ENCODE measurements at regions not wholly inside any gene's neighbourhood (a gene's known extent, or its start where the extent isn't known, plus 50 kb on each side); places are given as distances from the start of the nearest gene placed in this dataset.

DNA sequence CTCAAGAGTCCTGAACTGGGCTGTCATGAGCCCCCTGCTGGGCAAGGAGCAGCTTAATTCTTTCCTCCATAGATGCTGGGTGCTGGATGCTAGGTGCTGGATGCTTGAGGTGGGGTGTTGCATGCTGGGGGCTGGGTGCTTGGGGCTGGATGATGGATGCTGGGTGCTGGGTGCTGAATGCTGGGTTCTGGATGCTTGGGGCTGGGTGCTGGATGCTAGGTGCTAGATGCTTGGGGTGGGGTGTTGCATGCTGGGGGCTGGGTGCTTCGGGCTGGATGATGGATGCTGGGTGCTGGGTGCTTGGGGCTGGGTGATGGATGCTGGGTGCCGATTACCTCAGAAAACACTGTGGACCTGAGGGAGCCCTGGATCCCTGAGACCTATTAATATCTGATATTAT is 837.7 kb downstream of the GALR1 start:
- peaks cover 51% of the 10 kb centered on the region for H3K9me3 Mint-ChIP-seq (ENCODE audit: unreplicated experiment)
- no peaks in the 10 kb centered on the region for H3K36me3 Mint-ChIP-seq (ENCODE audit: insufficient read depth, unreplicated experiment)
- H3K4me1 Mint-ChIP-seq (ENCODE audit: insufficient read depth, unreplicated experiment): no peaks in the 10 kb centered on the region
- no peak overlapping the region for H3K4me3 Mint-ChIP-seq (ENCODE audit: unreplicated experiment)
- H3K27ac Mint-ChIP-seq (ENCODE audit: low read depth, unreplicated experiment): no peak overlapping the region
- no TSS peak for BruUV-seq (replicated peaks)
- TF ChIP-seq, protein P1, sequence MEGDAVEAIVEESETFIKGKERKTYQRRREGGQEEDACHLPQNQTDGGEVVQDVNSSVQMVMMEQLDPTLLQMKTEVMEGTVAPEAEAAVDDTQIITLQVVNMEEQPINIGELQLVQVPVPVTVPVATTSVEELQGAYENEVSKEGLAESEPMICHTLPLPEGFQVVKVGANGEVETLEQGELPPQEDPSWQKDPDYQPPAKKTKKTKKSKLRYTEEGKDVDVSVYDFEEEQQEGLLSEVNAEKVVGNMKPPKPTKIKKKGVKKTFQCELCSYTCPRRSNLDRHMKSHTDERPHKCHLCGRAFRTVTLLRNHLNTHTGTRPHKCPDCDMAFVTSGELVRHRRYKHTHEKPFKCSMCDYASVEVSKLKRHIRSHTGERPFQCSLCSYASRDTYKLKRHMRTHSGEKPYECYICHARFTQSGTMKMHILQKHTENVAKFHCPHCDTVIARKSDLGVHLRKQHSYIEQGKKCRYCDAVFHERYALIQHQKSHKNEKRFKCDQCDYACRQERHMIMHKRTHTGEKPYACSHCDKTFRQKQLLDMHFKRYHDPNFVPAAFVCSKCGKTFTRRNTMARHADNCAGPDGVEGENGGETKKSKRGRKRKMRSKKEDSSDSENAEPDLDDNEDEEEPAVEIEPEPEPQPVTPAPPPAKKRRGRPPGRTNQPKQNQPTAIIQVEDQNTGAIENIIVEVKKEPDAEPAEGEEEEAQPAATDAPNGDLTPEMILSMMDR (IDR thresholded peaks at IDR 0.05; ENCODE audit: unreplicated experiment): no peak
- POLR2A ChIA-PET: interaction anchor here (0.6 kb wide), 1 partner anchor 1531 kb away, joined by 4 read pairs; no protein-coding TSS in a partner anchor
- intact Hi-C loops (cut with micrococcal nuclease): no loop called here
- CTCF ChIA-PET: no interaction called here
- DNase-seq (ENCODE audit: unreplicated experiment): no peak
- H3K27me3 Mint-ChIP-seq (ENCODE audit: insufficient read depth, unreplicated experiment): no peaks in the 10 kb centered on the region

DNA sequence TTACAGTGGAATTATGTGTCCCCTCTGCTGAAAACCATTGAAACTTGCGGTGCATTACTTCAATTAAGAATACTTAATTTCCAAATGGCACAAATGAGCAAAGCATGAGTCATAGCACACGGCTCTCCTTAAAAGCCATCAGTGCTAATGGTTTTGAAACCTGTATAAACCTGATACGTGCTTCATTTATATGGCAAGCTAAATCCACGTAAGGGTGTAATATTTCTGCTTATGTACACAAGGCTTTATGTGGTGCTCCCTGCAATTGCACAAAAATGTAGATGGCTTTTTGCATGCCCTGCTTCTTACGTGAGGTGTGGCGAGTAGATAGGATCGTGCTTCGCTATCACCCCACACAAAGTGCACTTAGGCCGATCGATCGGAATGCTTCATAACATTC is 840.9 kb downstream of the GALR1 start:
- DNase-seq (ENCODE audit: unreplicated experiment): no peak
- intact Hi-C loops (cut with micrococcal nuclease): no loop called here
- TF ChIP-seq, protein P1 (IDR thresholded peaks at IDR 0.05; ENCODE audit: unreplicated experiment): no peak
- Mint-ChIP-seq H3K27ac (ENCODE audit: low read depth, unreplicated experiment) (no peak overlapping the region), H3K4me1 (ENCODE audit: insufficient read depth, unreplicated experiment) (no peaks in the 10 kb centered on the region), H3K9me3 (ENCODE audit: unreplicated experiment) (peaks cover 38% of the 10 kb centered on the region), H3K36me3 (ENCODE audit: insufficient read depth, unreplicated experiment) (no peaks in the 10 kb centered on the region), H3K27me3 (ENCODE audit: insufficient read depth, unreplicated experiment) (no peaks in the 10 kb centered on the region), H3K4me3 (ENCODE audit: unreplicated experiment) (no peak overlapping the region)
- no TSS peak for BruUV-seq (replicated peaks)
- ChIA-PET POLR2A (no interaction called here), CTCF (no interaction called here)

- intact Hi-C loops (cut with micrococcal nuclease): no loop called here
- ChIA-PET CTCF (interaction anchor here (0.6 kb wide), 1 partner anchor 180 kb away, joined by 3 read pairs; no protein-coding TSS in a partner anchor), POLR2A (no interaction called here)
- Mint-ChIP-seq H3K27ac (ENCODE audit: low read depth, unreplicated experiment) (no peak overlapping the region), H3K36me3 (ENCODE audit: insufficient read depth, unreplicated experiment) (no peaks in the 10 kb centered on the region), H3K4me3 (ENCODE audit: unreplicated experiment) (no peak overlapping the region), H3K27me3 (ENCODE audit: insufficient read depth, unreplicated experiment) (no peaks in the 10 kb centered on the region), H3K9me3 (ENCODE audit: unreplicated experiment) (peaks cover 35% of the 10 kb centered on the region), H3K4me1 (ENCODE audit: insufficient read depth, unreplicated experiment) (no peaks in the 10 kb centered on the region)
- no peak for DNase-seq (ENCODE audit: unreplicated experiment)
- TF ChIP-seq, protein P1 (IDR thresholded peaks at IDR 0.05; ENCODE audit: unreplicated experiment): no peak
- no TSS peak for BruUV-seq (replicated peaks)
Measured at GRCh38 chr18:78092901-78093300, 843.3 kb downstream of the GALR1 start.

GRCh38 chr18:78099979-78100588 is 850.4 kb downstream of the GALR1 start:
- no TSS peak for BruUV-seq (replicated peaks)
- intact Hi-C loops (cut with micrococcal nuclease): no loop called here
- H3K27me3 Mint-ChIP-seq (ENCODE audit: insufficient read depth, unreplicated experiment): no peaks in the 10 kb centered on the region
- TF ChIP-seq, protein P1 (IDR thresholded peaks at IDR 0.05; ENCODE audit: unreplicated experiment): no peak
- CTCF ChIA-PET: no interaction called here
- peaks cover 19% of the 10 kb centered on the region for H3K9me3 Mint-ChIP-seq (ENCODE audit: unreplicated experiment)
- no peak overlapping the region for H3K27ac Mint-ChIP-seq (ENCODE audit: low read depth, unreplicated experiment)
- no peaks in the 10 kb centered on the region for H3K4me1 Mint-ChIP-seq (ENCODE audit: insufficient read depth, unreplicated experiment)
- DNase-seq (ENCODE audit: unreplicated experiment): no peak
- H3K36me3 Mint-ChIP-seq (ENCODE audit: insufficient read depth, unreplicated experiment): no peaks in the 10 kb centered on the region
- no peak overlapping the region for H3K4me3 Mint-ChIP-seq (ENCODE audit: unreplicated experiment)
- POLR2A ChIA-PET: interaction anchor here (0.6 kb wide), 1 partner anchor 432 kb away, joined by 3 read pairs; no protein-coding TSS in a partner anchor

All from MCF 10A (cell line).